Endothelial cell (in vitro differentiated cells): ENCODE measurements at regions not wholly inside any gene's neighbourhood (a gene's known extent, or its start where the extent isn't known, plus 50 kb on each side); places are given as distances from the start of the nearest gene placed in this dataset.

Source experiments
- DNase-seq: peaks from one replicate; pipeline ENCODE4 v3.0.0; 2021; ENCODE audit warnings: low spot score
- H3K27ac Mint-ChIP-seq: one replicate; pipeline ENCODE4 v1.8.0; 2021; ENCODE audit warnings: mixed read lengths, inconsistent platforms; ENCODE audit not compliant: unreplicated experiment
- H3K27me3 Mint-ChIP-seq: one replicate; pipeline ENCODE4 v1.8.0; 2021; ENCODE audit warnings: mild to moderate bottlenecking, moderate library complexity, mixed read lengths, inconsistent platforms; ENCODE audit not compliant: unreplicated experiment
- H3K36me3 Mint-ChIP-seq: one replicate; pipeline ENCODE4 v1.8.0; 2021; ENCODE audit warnings: mild to moderate bottlenecking, low read depth, mixed read lengths, inconsistent platforms; ENCODE audit not compliant: unreplicated experiment
- H3K4me1 Mint-ChIP-seq: one replicate; pipeline ENCODE4 v1.8.0; 2021; ENCODE audit warnings: mild to moderate bottlenecking, mixed read lengths, inconsistent platforms; ENCODE audit not compliant: unreplicated experiment
- H3K4me3 Mint-ChIP-seq: one replicate; pipeline ENCODE4 v1.8.0; 2021; ENCODE audit warnings: mild to moderate bottlenecking, mixed read lengths, inconsistent platforms; ENCODE audit not compliant: unreplicated experiment
- H3K9me3 Mint-ChIP-seq: one replicate; pipeline ENCODE4 v1.8.0; 2021; ENCODE audit warnings: mixed read lengths, inconsistent platforms; ENCODE audit not compliant: unreplicated experiment
- TF ChIP-seq, protein P1 (sequence below): fragments of 200-600 bp; sonication (generic); IDR thresholded peaks from one replicate; pipeline ENCODE4 v1.5.0; 2021; ENCODE audit warnings: antibody characterized with exemption; ENCODE audit not compliant: unreplicated experiment

DNA sequence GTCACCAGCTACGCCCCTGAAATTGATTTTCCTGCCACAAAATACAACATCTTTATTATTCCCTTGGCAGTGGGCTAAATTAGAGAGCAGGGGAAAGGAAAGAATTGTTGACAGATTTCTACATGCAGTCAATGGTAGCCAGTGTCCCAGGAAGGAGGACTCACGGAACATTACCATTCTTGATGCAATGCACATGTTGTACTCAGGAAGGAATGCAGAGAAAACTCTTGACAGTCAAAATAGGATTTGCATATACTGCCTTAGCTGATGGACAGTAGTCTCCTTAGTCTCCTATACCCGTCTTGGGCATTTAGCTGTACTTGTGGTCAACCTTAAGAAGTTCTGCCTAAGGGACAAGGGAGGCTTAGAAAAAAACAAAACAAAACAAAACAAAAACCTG is 158.0 kb upstream of the GYPA start:
- no peaks in the 10 kb centered on the region for H3K27me3 Mint-ChIP-seq
- H3K27ac Mint-ChIP-seq = no peak overlapping the region
- DNase-seq = no peak
- TF ChIP-seq, protein P1, sequence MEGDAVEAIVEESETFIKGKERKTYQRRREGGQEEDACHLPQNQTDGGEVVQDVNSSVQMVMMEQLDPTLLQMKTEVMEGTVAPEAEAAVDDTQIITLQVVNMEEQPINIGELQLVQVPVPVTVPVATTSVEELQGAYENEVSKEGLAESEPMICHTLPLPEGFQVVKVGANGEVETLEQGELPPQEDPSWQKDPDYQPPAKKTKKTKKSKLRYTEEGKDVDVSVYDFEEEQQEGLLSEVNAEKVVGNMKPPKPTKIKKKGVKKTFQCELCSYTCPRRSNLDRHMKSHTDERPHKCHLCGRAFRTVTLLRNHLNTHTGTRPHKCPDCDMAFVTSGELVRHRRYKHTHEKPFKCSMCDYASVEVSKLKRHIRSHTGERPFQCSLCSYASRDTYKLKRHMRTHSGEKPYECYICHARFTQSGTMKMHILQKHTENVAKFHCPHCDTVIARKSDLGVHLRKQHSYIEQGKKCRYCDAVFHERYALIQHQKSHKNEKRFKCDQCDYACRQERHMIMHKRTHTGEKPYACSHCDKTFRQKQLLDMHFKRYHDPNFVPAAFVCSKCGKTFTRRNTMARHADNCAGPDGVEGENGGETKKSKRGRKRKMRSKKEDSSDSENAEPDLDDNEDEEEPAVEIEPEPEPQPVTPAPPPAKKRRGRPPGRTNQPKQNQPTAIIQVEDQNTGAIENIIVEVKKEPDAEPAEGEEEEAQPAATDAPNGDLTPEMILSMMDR = no peak
- no peaks in the 10 kb centered on the region for H3K36me3 Mint-ChIP-seq
- no peaks in the 10 kb centered on the region for H3K9me3 Mint-ChIP-seq
- H3K4me1 Mint-ChIP-seq = no peaks in the 10 kb centered on the region
- H3K4me3 Mint-ChIP-seq = no peak overlapping the region

DNA sequence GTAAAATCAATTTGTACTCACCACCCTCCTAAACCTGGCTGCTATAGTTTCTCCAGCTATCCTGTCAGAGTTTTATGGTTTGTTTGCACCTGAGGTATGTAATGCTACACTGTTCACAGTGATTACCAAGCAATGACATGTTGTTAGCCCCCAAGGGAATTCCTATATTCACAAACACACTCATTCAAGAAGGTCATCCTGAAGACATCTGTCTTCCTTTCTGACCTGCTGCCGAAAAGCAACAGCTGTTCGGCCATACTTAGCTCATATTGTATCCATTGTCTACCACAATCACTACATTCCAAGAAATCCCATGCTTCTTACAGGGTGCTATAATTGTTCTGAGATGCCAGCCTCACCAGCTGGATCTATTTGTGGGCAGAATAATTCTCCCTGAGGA is 160.1 kb upstream of the GYPA start:
- Mint-ChIP-seq H3K27ac (no peak overlapping the region), H3K27me3 (no peaks in the 10 kb centered on the region), H3K36me3 (no peaks in the 10 kb centered on the region), H3K9me3 (no peaks in the 10 kb centered on the region), H3K4me3 (no peak overlapping the region), H3K4me1 (no peaks in the 10 kb centered on the region)
- DNase-seq = no peak
- TF ChIP-seq, protein P1 = no peak

DNA sequence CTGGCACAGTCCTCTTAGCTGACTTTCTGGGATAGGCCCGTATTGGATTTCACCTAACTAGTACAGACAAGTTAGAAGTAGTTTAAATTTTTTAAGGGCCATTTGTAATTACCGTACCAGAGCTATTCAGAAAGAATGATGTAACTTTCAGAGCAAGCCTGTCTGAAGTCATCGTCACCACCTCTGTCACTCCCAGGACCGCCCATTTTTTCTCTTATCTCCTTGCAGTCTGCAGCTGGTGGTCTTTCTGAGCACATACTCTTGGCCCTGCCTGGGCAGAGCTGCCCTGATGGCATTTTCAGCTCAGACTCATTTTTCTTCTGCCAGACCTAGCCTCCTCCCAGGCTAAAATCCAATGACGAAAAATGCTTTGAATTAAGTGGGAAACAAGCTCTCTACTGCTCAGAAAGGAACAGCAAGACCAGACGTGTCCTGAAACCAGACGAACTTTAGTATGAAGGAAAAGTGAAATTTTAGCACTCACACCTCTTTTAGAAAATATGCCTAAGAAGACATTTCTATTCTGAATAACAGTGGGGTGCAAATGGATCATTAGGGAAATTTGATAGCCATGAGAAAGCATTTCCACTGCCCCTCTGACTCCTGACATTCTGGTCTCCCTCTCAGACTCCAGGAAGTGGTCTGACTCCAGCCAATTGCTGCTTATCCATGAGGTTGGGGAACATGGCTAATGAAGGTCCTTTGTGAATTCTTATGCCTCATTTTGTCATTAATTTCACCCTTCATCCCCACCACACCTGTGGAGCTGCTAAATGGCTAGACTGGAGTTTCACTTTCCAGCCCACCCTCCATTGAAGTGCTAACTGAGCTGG is 162.4 kb upstream of the GYPA start:
- no peak overlapping the region for H3K27ac Mint-ChIP-seq

DNA sequence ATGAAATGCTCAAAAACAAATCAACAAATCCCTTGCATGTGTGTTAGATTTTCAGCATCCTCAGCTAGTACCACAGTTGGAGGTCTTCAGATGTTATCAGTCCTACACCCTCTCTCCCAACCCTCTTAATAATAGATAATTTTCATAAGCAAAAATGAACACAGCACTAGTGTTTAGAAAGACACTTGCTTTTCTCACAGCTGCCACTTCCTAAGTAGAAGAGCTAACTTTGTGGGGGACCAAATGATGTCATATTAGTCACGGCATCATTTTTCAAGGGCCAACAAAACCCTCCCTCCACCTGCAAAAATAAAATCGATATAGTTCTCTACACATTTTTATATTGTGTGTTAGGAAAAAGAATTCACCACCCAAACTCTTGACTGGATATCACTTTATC is 163.5 kb upstream of the GYPA start:
- Mint-ChIP-seq H3K27ac (no peak overlapping the region), H3K4me3 (no peak overlapping the region), H3K36me3 (no peaks in the 10 kb centered on the region), H3K4me1 (no peaks in the 10 kb centered on the region), H3K27me3 (no peaks in the 10 kb centered on the region), H3K9me3 (no peaks in the 10 kb centered on the region)
- no peak for DNase-seq
- TF ChIP-seq, protein P1 = no peak

More for the DNA sequence above, 162.4 kb upstream of the GYPA start:
- H3K4me3 Mint-ChIP-seq = no peak overlapping the region
- no peaks in the 10 kb centered on the region for H3K36me3 Mint-ChIP-seq
- DNase-seq = no peak
- H3K27me3 Mint-ChIP-seq = no peaks in the 10 kb centered on the region
- TF ChIP-seq, protein P1 = no peak
- no peaks in the 10 kb centered on the region for H3K4me1 Mint-ChIP-seq
- H3K9me3 Mint-ChIP-seq = no peaks in the 10 kb centered on the region

DNA sequence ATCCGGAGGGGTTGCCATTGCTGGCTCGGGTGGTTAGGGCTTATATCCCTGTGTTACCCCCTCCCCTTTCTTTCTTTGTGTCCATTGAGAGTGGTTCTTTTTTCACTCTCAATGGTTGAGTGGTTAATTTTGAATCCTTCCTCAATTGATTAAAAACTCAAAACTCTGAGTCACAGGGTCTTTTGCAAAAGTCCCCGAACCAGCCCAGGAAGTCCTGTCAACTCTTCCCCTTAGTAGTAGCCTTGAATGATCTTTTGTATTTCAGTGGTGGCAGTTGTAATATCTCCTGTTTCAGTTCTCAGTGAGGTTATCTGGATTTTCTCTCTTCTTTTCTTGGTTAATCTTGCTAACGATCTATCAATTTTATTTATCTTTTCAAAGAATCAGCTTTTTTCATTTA is 170.0 kb upstream of the GYPA start:
- Mint-ChIP-seq H3K9me3 (peaks cover 7% of the 10 kb centered on the region), H3K4me1 (no peaks in the 10 kb centered on the region), H3K36me3 (peaks cover 9% of the 10 kb centered on the region), H3K4me3 (no peak overlapping the region), H3K27me3 (peaks cover 1% of the 10 kb centered on the region), H3K27ac (no peak overlapping the region)
- TF ChIP-seq, protein P1 = no peak
- DNase-seq = no peak
